ENCODE measurements at regions not wholly inside any gene's neighbourhood (a gene's known extent, or its start where the extent isn't known, plus 50 kb on each side); places are given as distances from the start of the nearest gene placed in this dataset.

DNA sequence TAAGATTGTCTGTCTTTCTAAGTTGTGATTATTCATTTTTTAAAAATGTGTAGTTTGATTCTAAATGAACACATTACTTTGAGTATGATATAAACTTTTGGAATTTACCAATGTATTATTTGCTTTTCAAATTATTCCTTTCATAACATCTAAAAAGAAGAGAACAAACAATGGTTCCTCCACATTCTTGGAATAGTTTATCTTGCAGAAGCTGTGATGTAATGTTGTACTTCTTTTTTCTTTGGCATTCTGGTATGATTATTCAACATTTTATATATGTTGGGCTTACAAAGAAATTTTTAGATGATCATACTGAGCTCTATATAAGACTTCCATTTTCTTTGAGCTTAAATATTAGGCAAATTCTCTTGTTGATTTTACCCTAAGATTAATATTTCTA is 419.2 kb downstream of the DIPK2A start:
- DNase-seq = no peak

DNA sequence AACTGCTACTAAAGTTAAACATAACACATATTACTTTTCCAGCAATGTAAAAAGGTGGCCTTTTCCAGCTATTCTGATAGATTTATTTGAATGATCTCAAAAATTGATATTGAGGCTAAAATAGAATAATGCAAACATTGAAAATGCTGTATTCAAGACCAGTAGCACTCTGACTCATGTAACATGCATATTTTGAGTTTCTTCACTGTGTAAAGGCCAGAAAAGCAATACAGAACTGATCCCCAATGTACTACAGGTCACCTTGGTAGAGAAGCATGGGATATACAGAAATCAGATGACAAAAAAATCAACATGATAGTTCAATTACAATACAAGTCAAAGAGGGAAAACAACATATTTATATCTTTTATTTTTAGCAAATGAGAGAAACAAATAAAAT is 419.6 kb downstream of the DIPK2A start:
- no peak for DNase-seq

DNA sequence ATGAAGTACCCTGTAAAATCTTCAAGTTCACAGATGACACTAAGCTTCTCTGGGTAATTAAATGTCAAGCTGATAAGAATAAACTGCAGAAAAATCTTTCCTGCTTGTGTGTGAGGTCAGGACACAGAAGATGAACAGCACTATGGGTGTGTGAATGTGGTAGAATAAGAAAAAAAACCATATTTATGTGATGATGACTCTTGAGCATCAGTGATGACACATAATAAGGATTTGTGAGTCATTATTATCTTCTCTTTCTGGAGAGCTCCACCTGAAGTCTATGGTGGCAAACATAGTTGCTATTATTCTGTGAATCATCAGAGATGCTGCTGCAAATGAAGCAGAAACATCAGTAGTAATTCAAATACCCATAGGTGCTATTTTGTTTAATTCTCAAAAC is 422.4 kb downstream of the DIPK2A start:
- DNase-seq = no peak

DNA sequence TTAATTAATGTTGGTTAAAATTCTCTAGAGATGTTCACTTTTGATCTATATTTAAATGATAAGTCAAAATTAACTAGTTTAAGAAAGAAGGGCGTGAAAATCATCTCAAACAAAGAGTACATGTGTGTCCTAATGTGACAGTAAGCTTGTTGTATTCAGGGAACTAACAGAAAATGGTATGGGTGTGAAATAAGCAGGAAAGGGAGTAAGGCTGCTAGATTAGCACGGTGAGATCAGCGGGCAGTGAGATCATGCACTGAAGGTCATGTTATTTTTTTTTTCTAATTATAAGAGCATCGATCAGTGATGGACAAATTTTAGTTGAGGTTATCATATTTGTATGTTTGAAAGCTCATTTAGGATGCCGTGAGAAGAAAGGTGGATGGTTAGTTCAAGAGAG is 430.8 kb downstream of the DIPK2A start:
- DNase-seq = no peak

DNA sequence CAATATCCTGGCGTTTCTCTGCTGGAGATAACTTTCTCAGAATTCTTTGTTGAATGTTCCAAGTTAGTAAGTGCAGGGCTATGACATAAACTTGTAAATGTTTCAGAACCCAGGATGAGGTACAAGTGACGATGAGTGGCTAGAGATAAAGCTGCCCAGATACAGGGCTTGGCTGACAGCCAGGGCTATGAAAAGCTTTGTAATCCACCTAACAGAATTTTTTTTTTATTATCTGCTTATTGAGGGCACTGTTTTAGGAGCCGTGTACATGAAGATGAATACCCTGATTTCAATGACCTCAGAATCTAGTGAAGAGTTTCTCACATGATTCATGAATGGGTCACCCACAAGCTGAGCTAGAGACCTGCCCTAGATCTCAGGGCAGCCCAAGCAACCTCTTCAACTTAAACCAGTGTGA is 431.4 kb downstream of the DIPK2A start:
- no peak for DNase-seq

DNA sequence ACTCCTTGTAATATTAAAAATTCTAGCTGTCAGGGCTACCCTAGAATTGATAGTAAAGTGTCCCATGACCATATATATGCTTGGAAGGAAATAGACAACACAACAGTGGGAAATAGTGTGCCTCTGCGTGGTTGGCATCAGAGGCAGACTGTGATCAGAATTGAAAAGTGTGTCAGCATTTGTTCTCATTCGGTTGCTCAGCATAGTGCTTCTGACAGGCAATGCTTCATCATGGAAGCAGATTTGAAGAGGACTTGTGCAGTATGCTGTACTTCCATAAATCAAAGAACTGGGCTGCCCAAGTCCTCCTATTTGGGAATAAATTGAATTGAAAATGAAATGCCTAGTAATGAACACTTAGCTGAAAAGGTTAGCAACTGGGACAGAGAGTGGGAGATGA is 435.7 kb downstream of the DIPK2A start:
- no peak for DNase-seq

DNA sequence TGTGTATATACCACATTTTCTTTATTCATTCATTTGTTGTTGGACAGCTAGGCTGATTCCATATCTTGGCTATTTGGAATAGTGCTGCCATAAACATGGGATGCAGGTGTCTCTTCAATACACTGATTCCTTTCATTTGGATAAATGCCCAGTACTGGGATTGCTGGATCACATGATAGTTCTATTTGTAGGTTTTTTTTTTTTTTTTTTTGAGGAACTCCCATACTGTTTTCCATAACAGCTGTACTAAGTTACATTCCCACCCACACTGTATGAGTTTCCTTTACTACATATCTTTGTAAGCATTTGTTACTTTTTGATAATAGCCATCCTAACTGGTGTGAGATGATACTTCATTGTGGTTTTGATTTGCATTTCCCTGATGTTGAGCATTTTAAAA is 437.7 kb downstream of the DIPK2A start:
- no peak for DNase-seq

DNA sequence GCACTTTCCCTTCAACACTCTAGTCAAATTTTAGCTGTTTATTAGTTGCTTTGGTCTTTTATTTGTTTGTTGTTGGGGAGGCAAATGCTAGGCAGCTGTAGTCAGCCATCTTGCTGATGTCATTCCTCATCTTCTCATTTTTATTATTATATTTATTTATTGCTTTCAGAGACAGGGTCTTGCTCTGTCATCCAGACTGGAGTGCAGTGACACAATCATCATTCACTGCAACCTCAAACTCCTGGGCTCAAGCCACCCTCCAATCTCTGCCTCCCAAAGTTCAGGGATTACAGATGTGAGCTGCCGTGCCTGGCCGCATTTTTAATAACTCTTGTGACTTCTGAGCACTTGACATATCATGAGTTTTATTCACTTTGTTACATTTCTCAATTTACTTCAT is 441.4 kb downstream of the DIPK2A start:
- DNase-seq = no peak

DNA sequence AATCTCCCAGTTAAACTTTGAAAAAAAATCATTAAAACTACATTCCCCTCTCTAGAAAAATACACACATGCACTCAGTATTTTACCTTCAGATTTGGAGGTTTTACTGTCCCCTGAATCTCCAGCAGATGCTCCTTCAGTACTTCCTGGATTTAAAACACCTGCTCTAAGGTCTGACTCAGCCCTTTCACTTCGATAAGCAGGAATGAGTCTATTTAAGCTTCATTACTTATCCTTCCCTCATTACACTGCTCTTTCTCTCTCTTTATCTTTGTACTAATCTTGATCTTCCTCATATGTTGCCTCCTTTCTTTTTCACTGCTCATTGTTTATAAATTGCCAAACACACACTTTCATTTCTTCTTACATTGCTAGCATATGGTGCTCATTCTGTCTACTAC is 443.9 kb downstream of the DIPK2A start:
- DNase-seq = no peak

DNA sequence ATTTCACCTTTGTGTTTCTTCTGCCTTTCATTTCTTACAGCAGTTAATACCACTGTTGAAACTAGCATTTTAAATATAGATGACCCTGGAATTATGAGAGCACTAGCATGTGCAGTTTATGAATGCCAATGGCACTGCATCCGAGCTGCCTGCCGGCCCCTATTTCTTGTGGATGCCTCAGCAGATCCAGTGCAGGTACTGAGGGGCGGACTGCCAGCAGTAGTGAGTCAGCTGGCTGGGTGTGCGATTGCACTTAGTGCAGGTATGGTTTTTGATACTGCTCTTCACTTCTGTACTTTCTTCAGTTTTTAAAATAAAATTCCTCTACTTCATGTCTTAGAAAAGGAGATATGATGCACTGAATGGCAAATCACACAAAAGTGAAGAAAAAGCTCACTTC is 453.0 kb downstream of the DIPK2A start:
- no peak for DNase-seq

DNA sequence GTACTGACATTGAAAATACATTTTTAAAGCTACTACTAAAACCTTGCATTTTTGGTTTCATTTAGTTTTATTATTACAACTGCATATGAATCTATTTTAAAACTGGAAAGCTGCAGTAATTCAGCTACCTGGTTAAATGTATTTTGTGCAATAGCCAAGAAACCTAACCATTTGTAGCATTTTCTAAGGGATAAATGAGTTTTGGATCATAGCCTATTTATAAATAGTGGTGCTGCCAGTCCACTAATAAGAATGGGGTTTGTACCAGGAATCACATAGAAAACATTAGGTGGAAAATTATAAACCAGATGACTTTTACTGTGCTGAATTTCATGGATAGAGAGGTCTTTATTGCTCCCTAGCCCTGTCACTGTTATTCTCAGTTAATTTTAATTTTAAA is 454.7 kb downstream of the DIPK2A start:
- no peak for DNase-seq

DNA sequence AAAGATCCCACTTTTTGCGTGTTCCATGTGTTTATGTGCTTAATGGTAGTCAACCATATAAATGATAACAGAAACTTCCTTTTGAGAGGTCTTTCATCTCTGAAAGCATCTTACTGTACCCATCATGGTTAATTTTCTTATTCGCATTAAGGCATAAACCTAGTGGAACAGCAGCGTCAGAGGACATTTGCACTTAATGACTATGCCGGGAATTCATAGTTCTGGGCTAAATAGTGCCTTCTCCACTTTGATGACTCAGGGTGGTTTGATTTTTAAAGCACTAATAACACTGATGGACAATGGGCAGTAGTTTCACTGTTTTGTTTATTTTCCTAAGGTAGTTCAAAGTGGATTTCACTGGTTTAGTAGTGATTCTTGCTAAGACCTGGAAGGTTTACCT is 455.3 kb downstream of the DIPK2A start:
- no peak for DNase-seq

DNA sequence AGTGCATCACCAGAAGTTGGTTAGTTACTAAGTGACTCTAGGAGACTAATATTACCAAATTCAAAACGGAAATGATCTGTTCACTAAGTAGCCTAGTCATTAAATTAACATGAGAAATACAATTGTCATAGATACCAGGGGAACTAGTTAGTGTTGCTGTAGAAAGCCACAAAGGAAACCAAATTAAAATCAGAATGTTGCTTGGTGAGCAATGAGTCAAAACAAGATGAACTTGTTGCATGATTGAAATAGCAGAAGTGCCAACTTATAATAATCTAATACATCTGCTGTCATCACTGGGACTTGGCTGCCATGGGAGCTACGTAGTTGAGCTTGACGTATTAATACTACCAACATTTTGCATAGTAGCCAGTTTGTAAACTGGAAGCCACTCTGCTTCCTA is 458.1 kb downstream of the DIPK2A start:
- no peak for DNase-seq

DNA sequence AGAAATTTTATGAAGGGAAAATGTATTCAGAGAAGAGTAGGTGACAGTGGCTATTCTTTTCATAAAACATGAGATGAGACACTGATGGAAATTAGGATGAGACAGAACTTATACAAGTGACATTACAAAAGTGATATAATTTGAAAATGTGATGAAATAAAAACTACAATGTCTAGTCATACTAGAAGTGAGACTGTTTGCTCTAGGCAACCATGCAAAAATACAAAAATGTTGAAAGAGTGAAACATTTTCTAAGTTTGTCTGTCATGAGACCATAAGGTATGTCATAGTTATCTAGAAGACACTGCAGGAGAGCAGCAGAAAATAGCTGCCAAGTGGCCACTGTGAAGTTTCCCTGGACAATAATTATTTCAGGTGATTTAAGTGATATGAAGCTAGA is 459.5 kb downstream of the DIPK2A start:
- DNase-seq = no peak

DNA sequence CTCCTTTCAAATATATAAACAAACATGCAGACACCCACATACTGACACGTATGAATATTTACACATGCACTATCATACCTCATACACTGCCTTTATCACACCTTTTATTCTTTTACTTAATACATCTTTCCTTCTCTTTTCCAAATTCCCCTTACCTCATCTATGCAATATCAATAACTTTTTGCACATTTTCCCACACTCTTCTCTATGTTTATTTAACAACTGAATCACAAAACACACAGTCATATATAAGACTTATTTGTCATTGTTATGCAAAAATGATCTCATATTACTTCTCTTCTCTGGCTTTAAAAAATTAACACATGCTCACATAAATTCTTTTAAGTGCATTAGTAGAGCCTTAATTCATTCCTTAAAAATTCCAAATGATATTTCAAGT is 461.4 kb downstream of the DIPK2A start:
- no peak for DNase-seq

DNA sequence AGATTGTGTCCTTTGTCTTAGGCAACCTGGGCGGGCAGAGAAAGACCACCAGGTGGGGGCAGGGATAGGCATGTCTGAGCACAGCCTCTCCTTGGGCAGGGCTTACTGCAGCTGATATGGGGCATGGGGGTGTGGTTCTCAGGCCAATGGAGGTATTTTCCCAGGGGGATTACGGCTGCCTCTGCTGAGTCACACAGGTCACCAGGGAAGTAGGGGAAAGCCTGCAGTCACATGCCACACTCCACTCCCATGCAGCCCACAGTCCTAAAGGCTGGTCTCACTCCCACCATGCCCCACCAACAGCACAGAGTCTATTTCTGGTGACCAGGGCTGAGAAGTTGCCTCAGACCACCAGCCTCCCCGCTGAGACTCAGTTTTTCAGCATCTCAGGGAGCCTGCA is 466.4 kb downstream of the DIPK2A start:
- no peak for DNase-seq

DNA sequence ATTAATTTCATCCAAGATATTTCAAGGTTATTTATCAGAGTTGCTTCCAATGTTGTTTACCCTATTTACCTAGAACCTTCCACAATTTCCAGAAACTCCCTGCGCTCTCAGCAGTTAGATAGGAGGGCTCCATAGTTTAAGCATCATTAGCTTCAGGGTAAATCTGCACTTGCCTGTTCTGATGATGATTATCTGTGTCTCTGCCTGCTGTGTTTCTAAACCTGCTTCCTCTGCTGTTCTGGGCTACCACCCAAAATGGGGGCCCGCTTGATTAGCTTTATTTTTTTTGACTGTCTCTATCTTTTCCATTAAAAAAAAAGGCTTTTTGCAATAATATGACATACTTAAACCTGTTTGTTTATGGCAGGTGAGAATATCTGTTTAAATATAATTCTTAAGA is 472.4 kb downstream of the DIPK2A start:
- DNase-seq = no peak

DNA sequence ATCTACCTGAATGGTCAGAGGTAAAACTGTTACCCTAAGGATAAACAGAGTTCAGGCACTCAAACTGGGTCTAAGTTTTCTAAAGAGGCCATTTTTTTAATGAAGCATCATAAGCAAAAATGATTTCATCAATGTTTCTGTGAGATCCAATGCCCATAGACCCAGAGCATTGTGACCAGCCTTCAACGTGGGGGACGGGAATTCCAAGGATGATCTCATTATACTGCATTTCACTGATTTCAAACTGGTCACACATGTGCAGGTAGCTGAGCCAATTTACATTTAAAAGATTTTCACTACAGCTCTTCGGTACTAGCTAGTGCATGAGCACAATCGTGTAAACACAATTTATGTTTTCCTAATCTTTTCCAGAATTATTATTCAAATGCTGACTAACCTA is 472.9 kb downstream of the DIPK2A start:
- DNase-seq = no peak

DNA sequence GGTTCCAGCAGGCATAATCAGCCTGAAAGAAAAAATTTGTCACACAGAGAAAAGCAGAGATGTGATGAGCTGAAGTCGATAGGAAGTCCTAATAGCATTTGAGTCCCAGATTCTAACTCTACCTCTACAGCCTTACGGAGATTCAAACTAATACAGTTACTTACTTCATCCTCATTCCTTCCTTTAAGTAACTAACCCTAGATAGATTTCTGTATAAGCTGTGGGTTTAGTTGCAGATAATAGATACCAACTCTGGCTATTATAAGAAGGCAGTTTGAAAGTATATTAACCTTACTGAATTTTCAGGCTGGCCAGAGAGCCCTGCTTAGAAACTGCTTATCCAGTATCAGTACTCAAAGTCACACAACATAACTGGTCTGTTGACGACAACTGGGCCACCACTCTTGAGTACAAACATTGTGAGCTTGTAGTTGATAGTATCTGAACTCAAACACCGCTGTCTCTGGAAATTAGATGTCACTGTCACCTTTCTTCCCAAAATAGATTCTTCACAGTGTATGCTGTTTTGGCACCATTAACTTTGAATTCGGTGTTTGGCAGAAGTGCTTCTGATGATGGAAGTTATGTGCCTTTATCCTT is 484.3 kb downstream of the DIPK2A start:
- DNase-seq = no peak

DNA sequence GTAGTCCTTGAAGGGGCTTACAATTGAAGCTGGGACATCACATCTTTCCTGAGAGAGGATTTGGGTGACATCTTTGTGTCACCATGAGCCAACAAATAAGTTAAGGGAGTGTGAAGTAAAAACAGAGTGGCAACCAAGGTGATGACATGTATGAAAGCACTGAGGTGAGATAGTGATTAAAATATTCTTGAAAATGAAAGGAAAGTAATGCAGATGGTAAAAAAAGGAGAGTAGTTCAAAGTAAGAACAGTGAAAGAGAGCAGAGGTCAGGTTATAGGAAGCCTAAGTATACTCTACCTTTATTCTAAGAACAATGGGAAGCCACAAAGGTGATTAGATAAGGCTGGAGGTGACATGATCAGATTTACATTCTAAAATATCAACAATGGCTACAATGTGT is 486.1 kb downstream of the DIPK2A start:
- DNase-seq = no peak

DNA sequence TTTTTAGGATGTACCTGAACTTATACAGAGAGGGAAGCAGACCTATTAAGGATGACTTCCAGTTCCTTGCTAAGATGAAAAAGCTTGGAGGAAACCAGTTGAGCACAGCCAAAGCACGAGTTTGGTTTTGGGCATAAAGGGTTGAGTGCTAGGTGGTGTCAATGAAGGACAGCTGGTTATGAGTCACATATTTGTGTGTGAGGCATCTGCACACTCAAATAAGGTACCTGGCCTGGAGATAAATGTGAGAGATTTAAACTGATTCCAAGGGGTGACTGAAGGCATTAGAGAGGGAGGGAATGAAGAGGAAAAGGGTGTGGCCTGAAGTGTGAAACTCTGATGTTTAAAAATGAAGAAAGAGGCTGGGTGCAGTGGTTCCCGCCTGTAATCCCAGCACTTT is 486.7 kb downstream of the DIPK2A start:
- no peak for DNase-seq

DNA sequence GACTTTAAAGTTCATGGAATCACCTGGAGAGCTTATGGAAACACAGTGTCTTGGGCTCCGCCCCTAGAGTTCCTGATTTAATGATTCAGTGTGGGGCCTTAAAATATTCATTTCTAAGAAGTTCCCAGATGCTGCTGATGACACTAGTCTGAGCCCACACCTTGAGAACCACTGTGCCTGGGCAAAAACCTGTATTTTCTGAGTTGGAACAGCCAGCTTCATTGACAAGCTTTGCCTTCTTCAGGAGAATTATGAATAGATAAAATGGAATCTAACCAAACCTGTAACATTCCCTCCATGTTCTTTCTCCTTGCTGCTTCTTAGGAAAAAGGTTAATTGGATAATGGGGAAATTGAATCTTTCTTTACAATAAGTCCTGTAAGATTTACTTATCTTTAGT is 490.7 kb downstream of the DIPK2A start:
- no peak for DNase-seq

DNA sequence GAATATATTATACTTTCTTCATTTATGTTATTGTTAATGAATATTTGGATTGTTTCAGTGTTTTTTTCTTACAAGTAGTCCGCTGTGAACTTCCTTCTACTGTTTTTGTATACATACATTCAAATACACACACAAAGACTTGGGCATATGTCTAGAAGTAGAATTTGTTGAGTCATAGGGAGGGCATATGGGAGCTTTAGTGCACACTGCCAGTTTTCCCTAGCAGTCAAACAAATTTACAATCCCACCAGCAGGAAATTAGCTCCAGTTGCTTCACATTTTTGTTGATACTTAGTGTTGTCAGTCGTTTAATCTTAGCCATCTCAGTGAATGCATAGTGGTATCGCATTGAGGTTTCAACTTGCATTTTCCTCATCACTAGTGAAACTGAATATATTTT is 492.3 kb downstream of the DIPK2A start:
- DNase-seq = no peak

DNA sequence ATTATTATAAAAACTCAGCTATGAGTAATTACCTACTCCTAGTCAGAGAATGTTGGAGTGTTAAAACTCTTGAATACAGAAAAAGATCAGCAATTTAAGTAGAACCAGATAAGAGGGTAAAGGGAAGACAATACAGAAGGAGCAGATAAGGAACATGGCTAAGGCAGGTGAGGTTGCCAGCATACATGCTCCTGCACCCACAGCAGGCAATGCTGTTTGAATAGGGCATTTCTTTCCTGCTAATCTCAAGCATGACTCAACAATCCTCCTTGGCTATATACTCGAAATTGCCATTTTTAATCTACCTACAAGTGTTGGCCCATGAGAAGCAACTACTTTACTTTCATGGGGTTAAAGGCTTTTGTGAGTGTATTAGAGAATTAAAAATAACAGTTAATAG is 494.5 kb downstream of the DIPK2A start:
- no peak for DNase-seq

DNA sequence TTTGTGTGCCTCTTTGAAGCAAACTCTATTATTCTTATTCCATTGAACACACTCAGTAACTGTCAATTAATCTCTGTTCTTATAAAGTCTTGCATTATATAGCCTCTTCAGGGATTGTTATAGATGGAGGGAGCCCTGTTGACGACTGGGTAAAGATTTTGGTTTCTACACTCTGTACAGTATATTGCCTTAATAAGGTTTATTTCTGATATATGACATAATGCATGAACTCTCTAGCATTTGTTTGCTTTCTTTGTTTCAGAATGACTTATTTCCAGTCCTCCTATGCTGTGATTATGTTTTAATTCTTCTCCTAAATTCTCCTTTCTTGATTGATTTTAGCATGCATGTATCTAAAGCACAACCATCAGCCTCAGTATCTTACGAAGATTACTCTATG is 494.9 kb downstream of the DIPK2A start:
- no peak for DNase-seq

DNA sequence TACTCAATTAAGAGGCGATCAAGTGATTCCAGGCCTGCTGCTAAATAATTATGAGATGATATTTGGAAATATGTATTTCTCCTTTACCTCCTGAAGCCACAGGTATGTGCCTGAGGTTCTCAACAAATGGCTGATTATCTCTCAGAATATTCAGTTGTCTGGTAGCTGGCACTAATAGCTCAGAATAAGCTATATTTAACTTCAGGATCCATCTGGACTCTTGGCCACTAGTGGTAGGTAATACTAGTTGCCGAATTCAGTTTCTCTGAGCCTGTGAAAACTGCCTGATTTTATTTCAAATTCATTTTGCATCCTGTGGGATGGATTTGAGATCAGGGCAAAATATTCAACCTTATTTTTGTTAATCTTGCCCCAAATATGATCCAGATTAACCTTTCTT is 499.0 kb downstream of the DIPK2A start:
- DNase-seq = no peak

All from CD4-positive, alpha-beta T cell treated with Interferon gamma for 1 hour (primary cell).